ENCODE measurements at regions not wholly inside any gene's neighbourhood (a gene's known extent, or its start where the extent isn't known, plus 50 kb on each side); places are given as distances from the start of the nearest gene placed in this dataset.
"Not testable (repeated sequence)": the region's sequence is repeated elsewhere in the genome, so short reads cannot be mapped to it uniquely, and the experiment has no call there.

DNA sequence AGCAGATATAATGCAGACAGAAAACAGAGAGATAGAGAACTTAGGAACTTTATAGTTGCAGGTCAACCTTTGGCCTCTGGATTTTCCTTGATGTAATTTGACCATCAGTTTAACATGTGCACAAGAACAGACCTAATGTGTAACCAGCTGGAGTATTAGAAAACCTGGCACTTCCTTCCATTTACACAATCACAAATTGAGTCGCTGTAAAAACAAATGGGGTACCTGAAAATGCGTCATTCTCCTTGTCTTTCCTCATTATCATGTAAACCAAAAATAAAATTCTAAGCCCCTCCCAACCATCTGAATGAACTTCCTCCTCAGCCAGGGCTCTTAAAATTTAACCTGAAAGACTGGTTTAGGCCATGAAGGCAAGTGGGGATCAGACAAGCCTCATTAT is 358.4 kb upstream of the MAGEB16 start:
- Histone ChIP-seq H2AFZ (no peak overlapping the region), H3K9me3 (ENCODE audit: control insufficient read depth, low read length) (no peaks in the 10 kb centered on the region), H3K4me1 (no peaks in the 10 kb centered on the region), H3K4me3 (ENCODE audit: low read depth, low read length) (no peak overlapping the region), H3K4me2 (ENCODE audit: low read length) (no peak overlapping the region), H3K27me3 (ENCODE audit: control insufficient read depth, insufficient read depth, low read length) (no peaks in the 10 kb centered on the region), H3K9ac (no peak overlapping the region), H3K79me2 (no peaks in the 10 kb centered on the region), H3K27ac (no peak overlapping the region), H3K36me3 (ENCODE audit: control insufficient read depth, insufficient read depth, low read length) (no peaks in the 10 kb centered on the region)
- TF ChIP-seq CTCF (IDR thresholded peaks at IDR 0.05): no peak

DNA sequence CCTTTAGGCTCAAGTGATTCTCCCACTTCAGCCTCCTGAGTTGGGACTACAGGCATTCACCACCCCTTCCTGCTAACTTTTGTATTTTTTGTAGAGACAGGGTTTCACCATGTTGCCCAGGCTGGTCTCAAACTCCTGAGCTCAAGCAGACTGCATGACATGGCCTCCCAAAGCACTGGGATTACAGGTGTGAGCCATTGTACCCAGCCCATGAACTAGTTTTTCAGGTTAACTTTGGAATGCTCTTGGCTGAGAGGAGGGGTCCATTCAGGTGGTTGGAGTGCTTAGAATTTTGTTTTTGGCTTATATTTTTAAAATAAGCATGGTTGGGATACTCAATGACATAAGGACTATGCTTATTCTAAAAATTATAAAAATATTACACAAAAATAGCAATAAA is 355.7 kb upstream of the MAGEB16 start:
- Histone ChIP-seq H3K79me2 (no peaks in the 10 kb centered on the region), H2AFZ (no peak overlapping the region), H3K4me3 (ENCODE audit: low read depth, low read length) (no peak overlapping the region), H3K4me1 (no peaks in the 10 kb centered on the region), H3K27ac (no peak overlapping the region), H3K9ac (no peak overlapping the region), H3K9me3 (ENCODE audit: control insufficient read depth, low read length) (no peaks in the 10 kb centered on the region), H3K27me3 (ENCODE audit: control insufficient read depth, insufficient read depth, low read length) (no peaks in the 10 kb centered on the region), H3K4me2 (ENCODE audit: low read length) (no peak overlapping the region), H3K36me3 (ENCODE audit: control insufficient read depth, insufficient read depth, low read length) (no peaks in the 10 kb centered on the region)
- TF ChIP-seq CTCF (IDR thresholded peaks at IDR 0.05): no peak

DNA sequence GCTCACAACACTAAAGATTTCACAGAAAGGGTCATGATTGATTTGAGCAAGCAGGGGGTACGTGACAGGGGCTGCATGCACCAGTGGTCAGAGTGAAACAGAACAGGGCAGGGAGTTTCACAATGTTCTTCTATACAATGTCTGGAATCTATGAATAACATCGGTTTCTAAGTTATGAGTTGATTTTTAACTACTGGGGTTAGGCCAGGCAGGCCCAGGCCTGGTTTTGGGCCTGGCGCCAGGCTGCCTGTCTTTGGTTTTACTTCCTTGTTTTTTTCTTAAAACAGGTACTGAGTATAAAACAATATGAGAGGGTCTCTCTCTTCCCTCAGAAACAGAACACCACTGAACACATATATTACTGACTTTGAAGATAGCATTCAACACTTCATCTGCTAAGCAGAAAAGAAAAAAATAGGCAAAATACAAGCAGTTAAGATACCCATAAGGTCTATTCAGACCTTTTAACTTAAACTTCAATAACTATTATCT is 355.0 kb upstream of the MAGEB16 start:
- H2AFZ ChIP-seq; H3K36me3 ChIP-seq (ENCODE audit: control insufficient read depth, insufficient read depth, low read length); H3K9ac ChIP-seq; H3K4me3 ChIP-seq (ENCODE audit: low read depth, low read length); H3K27ac ChIP-seq; H3K4me1 ChIP-seq; H3K27me3 ChIP-seq (ENCODE audit: control insufficient read depth, insufficient read depth, low read length); H3K79me2 ChIP-seq; H3K9me3 ChIP-seq (ENCODE audit: control insufficient read depth, low read length); H3K4me2 ChIP-seq (ENCODE audit: low read length): not testable (repeated sequence)

GRCh38 chrX:35444671-35445355 is 353.3 kb upstream of the MAGEB16 start:
- H3K36me3 ChIP-seq (ENCODE audit: control insufficient read depth, insufficient read depth, low read length): no peaks in the 10 kb centered on the region
- no peak overlapping the region for H3K4me3 ChIP-seq (ENCODE audit: low read depth, low read length)
- H3K27me3 ChIP-seq (ENCODE audit: control insufficient read depth, insufficient read depth, low read length): no peaks in the 10 kb centered on the region
- H3K9ac ChIP-seq: no peak overlapping the region
- no peak overlapping the region for H3K4me2 ChIP-seq (ENCODE audit: low read length)
- no peak overlapping the region for H3K27ac ChIP-seq
- H3K4me1 ChIP-seq: no peaks in the 10 kb centered on the region
- no peak for TF ChIP-seq CTCF (IDR thresholded peaks at IDR 0.05)
- H2AFZ ChIP-seq: no peak overlapping the region
- no peaks in the 10 kb centered on the region for H3K9me3 ChIP-seq (ENCODE audit: control insufficient read depth, low read length)
- H3K79me2 ChIP-seq: no peaks in the 10 kb centered on the region

GRCh38 chrX:35445912-35446311 is 352.2 kb upstream of the MAGEB16 start:
- Histone ChIP-seq H3K27me3 (ENCODE audit: control insufficient read depth, insufficient read depth, low read length) (no peaks in the 10 kb centered on the region), H3K27ac (no peak overlapping the region), H3K4me1 (no peaks in the 10 kb centered on the region), H3K36me3 (ENCODE audit: control insufficient read depth, insufficient read depth, low read length) (no peaks in the 10 kb centered on the region), H3K79me2 (no peaks in the 10 kb centered on the region), H3K9me3 (ENCODE audit: control insufficient read depth, low read length) (no peaks in the 10 kb centered on the region), H2AFZ (no peak overlapping the region), H3K4me2 (ENCODE audit: low read length) (no peak overlapping the region), H3K9ac (no peak overlapping the region), H3K4me3 (ENCODE audit: low read depth, low read length) (no peak overlapping the region)
- TF ChIP-seq CTCF (IDR thresholded peaks at IDR 0.05): no peak

Measured in parathyroid adenoma (tissue), 2 donors.